ENCODE measurements at regions not wholly inside any gene's neighbourhood (a gene's known extent, or its start where the extent isn't known, plus 50 kb on each side); places are given as distances from the start of the nearest gene placed in this dataset.

GRCh38 chr1:232196042-232196441, 433.9 kb downstream of the SIPA1L2 start:
- CTCF ChIA-PET: no interaction called here
- H3K9ac ChIP-seq: no peak overlapping the region
- H3K36me3 ChIP-seq (replicated peaks in 1 of 2; ENCODE audit: control insufficient read depth in 1 of 2, insufficient read depth in 2 of 2, low read length in 1 of 2): no peaks in the 10 kb centered on the region
- 70% methylated on average over 1 of the region's 1 CpG for WGBS (ENCODE audit: low lambda C conversion rate)
- no peaks in the 10 kb centered on the region for H3K27me3 ChIP-seq (ENCODE audit: insufficient read depth)
- no peak overlapping the region for H2AFZ ChIP-seq (ENCODE audit: low read depth)
- H4K20me1 ChIP-seq (ENCODE audit: insufficient read depth): no peaks in the 10 kb centered on the region
- TF ChIP-seq CTCF (IDR thresholded peaks at IDR 0.05): no peak
- TF ChIP-seq RCOR1 (IDR thresholded peaks at IDR 0.05; ENCODE audit: low read length): no peak
- no peak for TF ChIP-seq RFX5 (IDR thresholded peaks at IDR 0.05; ENCODE audit: low read length)
- no peak for TF ChIP-seq GATA2 (CRISPR knock-in tag; IDR thresholded peaks at IDR 0.05)
- TF ChIP-seq MEF2A (IDR thresholded peaks at IDR 0.05; ENCODE audit: borderline replicate concordance, low read depth): no peak
- TF ChIP-seq EP300 (IDR thresholded peaks at IDR 0.05; ENCODE audit: borderline replicate concordance in 1 of 2, low read depth in 1 of 2, low read length in 1 of 2): no peak
- no peak for TF ChIP-seq JUND (IDR thresholded peaks at IDR 0.05)
- TF ChIP-seq SMC3 (IDR thresholded peaks at IDR 0.05; ENCODE audit: low read depth, low read length): no peak
- no peak for TF ChIP-seq IRF3 (IDR thresholded peaks at IDR 0.05; ENCODE audit: low read depth, low read length)
- no peak for TF ChIP-seq TAF1 (IDR thresholded peaks at IDR 0.05; ENCODE audit: borderline replicate concordance, low read depth, low read length)
- no peak for TF ChIP-seq RAD21 (IDR thresholded peaks at IDR 0.05; ENCODE audit: low read length)
- TF ChIP-seq GABPA (IDR thresholded peaks at IDR 0.05; ENCODE audit: low read depth): no peak
- TF ChIP-seq RXRA (IDR thresholded peaks at IDR 0.05; ENCODE audit: borderline replicate concordance, low read depth): no peak
- no peak for TF ChIP-seq USF1 (IDR thresholded peaks at IDR 0.05; ENCODE audit: borderline replicate concordance, low read depth)
- TF ChIP-seq EZH2phosphoT487 (IDR thresholded peaks at IDR 0.05; ENCODE audit: borderline replicate concordance, low read depth): no peak
- no peaks in the 10 kb centered on the region for H3F3A ChIP-seq (replicated peaks; ENCODE audit: insufficient read depth)
- no peak overlapping the region for H3K27ac ChIP-seq (ENCODE audit: low read depth in 2 of 2, low read length in 1 of 2)
- POLR2A ChIA-PET: no interaction called here
- H3K79me2 ChIP-seq (ENCODE audit: insufficient read depth): no peaks in the 10 kb centered on the region
- no peak overlapping the region for H3K4me3 ChIP-seq (ENCODE audit: low read depth in 2 of 2, low read length in 1 of 2)
- no peaks in the 10 kb centered on the region for H3K9me2 ChIP-seq
- no peaks in the 10 kb centered on the region for H3K9me3 ChIP-seq
- no peaks in the 10 kb centered on the region; a peak in 2 of 4 replicates for H3K4me1 ChIP-seq (ENCODE audit: control insufficient read depth in 1 of 2, insufficient read depth in 2 of 2, low read depth in 1 of 2, low read length in 1 of 2)
- H3K4me2 ChIP-seq: no peak overlapping the region
- no peak for DNase-seq

- H3K9me3 ChIP-seq: no peaks in the 10 kb centered on the region
- POLR2A ChIA-PET: no interaction called here
- H3F3A ChIP-seq (replicated peaks; ENCODE audit: insufficient read depth): no peaks in the 10 kb centered on the region
- H3K36me3 ChIP-seq (replicated peaks in 1 of 2; ENCODE audit: control insufficient read depth in 1 of 2, insufficient read depth in 2 of 2, low read length in 1 of 2): no peaks in the 10 kb centered on the region
- no peaks in the 10 kb centered on the region for H3K9me2 ChIP-seq
- no peaks in the 10 kb centered on the region for H4K20me1 ChIP-seq (ENCODE audit: insufficient read depth)
- H3K27me3 ChIP-seq (ENCODE audit: insufficient read depth): no peaks in the 10 kb centered on the region
- H3K9ac ChIP-seq: no peak overlapping the region
- no peak for DNase-seq
- no peak for TF ChIP-seq RAD21 (IDR thresholded peaks at IDR 0.05; ENCODE audit: low read length)
- no peak for TF ChIP-seq USF2 (IDR thresholded peaks at IDR 0.05; ENCODE audit: borderline replicate concordance, low read depth, low read length)
- no peak for TF ChIP-seq MAX (IDR thresholded peaks at IDR 0.05; ENCODE audit: low read depth)
- no peaks in the 10 kb centered on the region for H3K79me2 ChIP-seq (ENCODE audit: insufficient read depth)
- no peak overlapping the region for H3K4me2 ChIP-seq
- no peak overlapping the region for H2AFZ ChIP-seq (ENCODE audit: low read depth)
- CTCF ChIA-PET: interaction anchor here (1.0 kb wide), 1 partner anchor 14 kb away, joined by 4 read pairs; no protein-coding TSS in a partner anchor
- no peak overlapping the region for H3K27ac ChIP-seq (ENCODE audit: low read depth in 2 of 2, low read length in 1 of 2)
- no peak overlapping the region for H3K4me3 ChIP-seq (ENCODE audit: low read depth in 2 of 2, low read length in 1 of 2)
- no peaks in the 10 kb centered on the region; a peak in 2 of 4 replicates for H3K4me1 ChIP-seq (ENCODE audit: control insufficient read depth in 1 of 2, insufficient read depth in 2 of 2, low read depth in 1 of 2, low read length in 1 of 2)
- WGBS (ENCODE audit: low lambda C conversion rate): 33% methylated on average over 1 of the region's 1 CpG
Observed at GRCh38 chr1:232194424-232194823, 435.5 kb downstream of the SIPA1L2 start.

All from SK-N-SH (cell line).